ENCODE measurements at regions not wholly inside any gene's neighbourhood (a gene's known extent, or its start where the extent isn't known, plus 50 kb on each side); places are given as distances from the start of the nearest gene placed in this dataset.

GRCh38 chr3:174675406-174675805 is 183.7 kb upstream of the NAALADL2 start:
- TF ChIP-seq CTCF (IDR thresholded peaks at IDR 0.05), result no peak
- H3K4me3 ChIP-seq, result no peak overlapping the region
- H3K27ac ChIP-seq, result no peak overlapping the region
- no peak for DNase-seq (ENCODE audit: low spot score)

GRCh38 chr3:174681784-174682183 is 177.3 kb upstream of the NAALADL2 start:
- no peak for DNase-seq (ENCODE audit: low spot score)
- no peak for TF ChIP-seq CTCF (IDR thresholded peaks at IDR 0.05)

DNA sequence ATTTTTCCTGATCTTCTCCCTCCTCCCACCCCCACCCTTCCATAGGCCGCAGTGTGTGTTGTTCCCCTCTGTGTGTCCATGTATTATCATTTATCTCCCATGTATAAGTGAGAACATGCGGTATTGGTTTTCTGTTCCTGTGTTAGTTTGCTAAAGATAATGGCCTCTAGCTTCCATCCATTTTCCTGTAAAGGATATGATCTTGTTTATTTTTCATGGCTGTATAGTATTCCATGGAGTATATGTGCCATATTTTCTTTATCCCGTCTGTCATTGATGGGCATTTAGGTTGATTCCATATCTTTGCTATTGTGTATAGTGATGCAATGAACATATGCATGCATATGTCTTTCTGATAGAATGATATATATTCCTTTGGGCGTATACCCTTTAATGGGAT is 173.3 kb upstream of the NAALADL2 start:
- Histone ChIP-seq H3K27ac (no peak overlapping the region), H3K4me3 (no peak overlapping the region)
- DNase-seq (ENCODE audit: low spot score), result no peak
- no peak for TF ChIP-seq CTCF (IDR thresholded peaks at IDR 0.05)

More at GRCh38 chr3:174681784-174682183, 177.3 kb upstream of the NAALADL2 start:
- Histone ChIP-seq H3K4me3 (no peak overlapping the region), H3K27ac (no peak overlapping the region)

- no peak for TF ChIP-seq CTCF (IDR thresholded peaks at IDR 0.05)
- no peak for DNase-seq (ENCODE audit: low spot score)
- no peak overlapping the region for H3K4me3 ChIP-seq
- no peak overlapping the region for H3K27ac ChIP-seq
These were observed 161.8 kb upstream of the NAALADL2 start for GRCh38 chr3:174697310-174697709.

- no peak for TF ChIP-seq CTCF (IDR thresholded peaks at IDR 0.05)
- H3K4me3 ChIP-seq, result no peak overlapping the region
- no peak for DNase-seq (ENCODE audit: low spot score)
- H3K27ac ChIP-seq, result no peak overlapping the region
These were observed 158.4 kb upstream of the NAALADL2 start for GRCh38 chr3:174700736-174701135.

GRCh38 chr3:174710612-174711011 is 148.5 kb upstream of the NAALADL2 start:
- Histone ChIP-seq H3K27ac (no peak overlapping the region), H3K4me3 (no peak overlapping the region)
- no peak for TF ChIP-seq CTCF (IDR thresholded peaks at IDR 0.05)
- no peak for DNase-seq (ENCODE audit: low spot score)

DNA sequence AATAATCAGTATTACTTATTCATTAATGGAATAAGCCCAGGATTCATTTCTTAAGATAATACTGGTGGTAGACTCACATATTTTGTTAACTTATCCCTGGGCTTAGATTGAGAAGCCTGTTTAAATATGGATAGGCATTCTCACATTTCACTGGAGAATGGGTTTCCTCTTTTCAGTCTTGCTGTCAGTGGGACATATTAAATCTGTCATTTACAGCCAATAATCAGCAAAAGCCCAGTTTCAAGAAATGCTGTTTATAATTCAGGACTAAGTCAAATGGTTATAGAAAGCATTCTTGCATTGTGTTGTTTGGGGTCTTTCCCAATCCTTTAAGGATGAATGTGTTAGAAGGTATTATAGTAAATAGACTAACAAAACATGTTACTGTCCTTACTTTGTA is 143.7 kb upstream of the NAALADL2 start:
- TF ChIP-seq CTCF (IDR thresholded peaks at IDR 0.05), result no peak
- no peak overlapping the region for H3K27ac ChIP-seq
- no peak for DNase-seq (ENCODE audit: low spot score)
- H3K4me3 ChIP-seq, result no peak overlapping the region

All from coronary artery (tissue), 2 donors.